ENCODE measurements at regions not wholly inside any gene's neighbourhood (a gene's known extent, or its start where the extent isn't known, plus 50 kb on each side); places are given as distances from the start of the nearest gene placed in this dataset.

GRCh38 chr5:124451721-124452383, 294.6 kb downstream of the ZNF608 start:
- H3K9me3 ChIP-seq (ENCODE audit: low read depth, low read length), result no peaks in the 10 kb centered on the region
- H3K27ac ChIP-seq (ENCODE audit: low read depth, low read length), result no peak overlapping the region
- no peaks in the 10 kb centered on the region for H4K20me1 ChIP-seq (ENCODE audit: insufficient read depth, low read length)
- peaks cover 4% of the 10 kb centered on the region for H3K27me3 ChIP-seq (ENCODE audit: insufficient read depth, low read length)
- no peak overlapping the region for H2AFZ ChIP-seq (ENCODE audit: low read length)
- H3K4me1 ChIP-seq (ENCODE audit: insufficient read depth, low read length), result peaks cover 18% of the 10 kb centered on the region
- H3K4me2 ChIP-seq (ENCODE audit: insufficient read depth, low read length), result no peak overlapping the region
- H3K4me3 ChIP-seq (ENCODE audit: insufficient read depth, low read length), result no peak overlapping the region
- H3K79me2 ChIP-seq (ENCODE audit: insufficient read depth, low read length), result no peaks in the 10 kb centered on the region
- no peak for DNase-seq (ENCODE audit: insufficient read length, low spot score, missing footprints)
- H3K36me3 ChIP-seq (ENCODE audit: insufficient read depth, low read length), result no peaks in the 10 kb centered on the region
- no peak for TF ChIP-seq CTCF (IDR thresholded peaks at IDR 0.05; ENCODE audit: extremely low read depth, low read depth, low read length)

GRCh38 chr5:124446120-124446519, 300.3 kb downstream of the ZNF608 start:
- no peak overlapping the region for H2AFZ ChIP-seq (ENCODE audit: low read length)
- no peaks in the 10 kb centered on the region for H3K4me1 ChIP-seq (ENCODE audit: insufficient read depth, low read length)
- no peaks in the 10 kb centered on the region for H4K20me1 ChIP-seq (ENCODE audit: insufficient read depth, low read length)
- H3K36me3 ChIP-seq (ENCODE audit: insufficient read depth, low read length), result no peaks in the 10 kb centered on the region
- DNase-seq (ENCODE audit: insufficient read length, low spot score, missing footprints), result no peak
- H3K4me3 ChIP-seq (ENCODE audit: insufficient read depth, low read length), result no peak overlapping the region
- no peak overlapping the region for H3K27ac ChIP-seq (ENCODE audit: low read depth, low read length)
- TF ChIP-seq CTCF (IDR thresholded peaks at IDR 0.05; ENCODE audit: extremely low read depth, low read depth, low read length), result no peak
- no peak overlapping the region for H3K4me2 ChIP-seq (ENCODE audit: insufficient read depth, low read length)
- H3K79me2 ChIP-seq (ENCODE audit: insufficient read depth, low read length), result no peaks in the 10 kb centered on the region
- no peaks in the 10 kb centered on the region for H3K9me3 ChIP-seq (ENCODE audit: low read depth, low read length)
- peaks cover 5% of the 10 kb centered on the region for H3K27me3 ChIP-seq (ENCODE audit: insufficient read depth, low read length)

- H3K36me3 ChIP-seq (ENCODE audit: insufficient read depth, low read length), result no peaks in the 10 kb centered on the region
- TF ChIP-seq CTCF (IDR thresholded peaks at IDR 0.05; ENCODE audit: extremely low read depth, low read depth, low read length), result no peak
- no peak overlapping the region for H3K4me2 ChIP-seq (ENCODE audit: insufficient read depth, low read length)
Measured at GRCh38 chr5:124445070-124445619, 301.3 kb downstream of the ZNF608 start.

GRCh38 chr5:124444147-124444775, 302.2 kb downstream of the ZNF608 start:
- no peak overlapping the region for H3K27ac ChIP-seq (ENCODE audit: low read depth, low read length)
- no peaks in the 10 kb centered on the region for H4K20me1 ChIP-seq (ENCODE audit: insufficient read depth, low read length)
- no peaks in the 10 kb centered on the region for H3K4me1 ChIP-seq (ENCODE audit: insufficient read depth, low read length)
- H3K9me3 ChIP-seq (ENCODE audit: low read depth, low read length), result no peaks in the 10 kb centered on the region
- H3K36me3 ChIP-seq (ENCODE audit: insufficient read depth, low read length), result no peaks in the 10 kb centered on the region
- no peak for DNase-seq (ENCODE audit: insufficient read length, low spot score, missing footprints)
- peaks cover 5% of the 10 kb centered on the region for H3K27me3 ChIP-seq (ENCODE audit: insufficient read depth, low read length)
- H3K4me3 ChIP-seq (ENCODE audit: insufficient read depth, low read length), result no peak overlapping the region
- no peak overlapping the region for H2AFZ ChIP-seq (ENCODE audit: low read length)
- no peaks in the 10 kb centered on the region for H3K79me2 ChIP-seq (ENCODE audit: insufficient read depth, low read length)
- TF ChIP-seq CTCF (IDR thresholded peaks at IDR 0.05; ENCODE audit: extremely low read depth, low read depth, low read length), result no peak
- no peak overlapping the region for H3K4me2 ChIP-seq (ENCODE audit: insufficient read depth, low read length)

More at GRCh38 chr5:124445070-124445619, 301.3 kb downstream of the ZNF608 start:
- Histone ChIP-seq H3K4me1 (ENCODE audit: insufficient read depth, low read length) (no peaks in the 10 kb centered on the region), H3K79me2 (ENCODE audit: insufficient read depth, low read length) (no peaks in the 10 kb centered on the region), H3K9me3 (ENCODE audit: low read depth, low read length) (no peaks in the 10 kb centered on the region), H3K27ac (ENCODE audit: low read depth, low read length) (no peak overlapping the region), H2AFZ (ENCODE audit: low read length) (no peak overlapping the region), H3K4me3 (ENCODE audit: insufficient read depth, low read length) (no peak overlapping the region), H3K27me3 (ENCODE audit: insufficient read depth, low read length) (peaks cover 5% of the 10 kb centered on the region), H4K20me1 (ENCODE audit: insufficient read depth, low read length) (no peaks in the 10 kb centered on the region)
- no peak for DNase-seq (ENCODE audit: insufficient read length, low spot score, missing footprints)
